Stimulated activated effector memory CD8-positive, alpha-beta T cell treated with anti-CD3 and anti-CD28 coated beads, Interleukin-12 subunit alpha, Interleukin-12 subunit beta, amount 100 ng/mL, for 72 hours (primary cell): ENCODE measurements at regions not wholly inside any gene's neighbourhood (a gene's known extent, or its start where the extent isn't known, plus 50 kb on each side); places are given as distances from the start of the nearest gene placed in this dataset.

Experiments
- ATAC-seq: fragments of 150-1000 bp; cut with Tn5 transposase; 2 replicates; pipeline ENCODE4 v1.10.0; 2021
- DNase-seq, 2 donors: peaks; one replicate each; pipeline ENCODE4 v3.0.0; 2021 to 2022; ENCODE audit warnings: low spot score in 2 of 2
- H3K27ac Mint-ChIP-seq: one replicate; pipeline ENCODE4 v1.8.0; 2022; ENCODE audit warnings: mild to moderate bottlenecking, mixed read lengths
- H3K36me3 Mint-ChIP-seq: one replicate; pipeline ENCODE4 v1.8.0; 2022; ENCODE audit warnings: mild to moderate bottlenecking, mixed read lengths
- H3K4me1 Mint-ChIP-seq: one replicate; pipeline ENCODE4 v1.8.0; 2022; ENCODE audit warnings: mixed read lengths
- H3K4me3 Mint-ChIP-seq: one replicate; pipeline ENCODE4 v1.8.0; 2022; ENCODE audit warnings: mild to moderate bottlenecking, mixed read lengths
- H3K9me3 Mint-ChIP-seq: one replicate; pipeline ENCODE4 v1.8.0; 2022; ENCODE audit warnings: mixed read lengths

DNA sequence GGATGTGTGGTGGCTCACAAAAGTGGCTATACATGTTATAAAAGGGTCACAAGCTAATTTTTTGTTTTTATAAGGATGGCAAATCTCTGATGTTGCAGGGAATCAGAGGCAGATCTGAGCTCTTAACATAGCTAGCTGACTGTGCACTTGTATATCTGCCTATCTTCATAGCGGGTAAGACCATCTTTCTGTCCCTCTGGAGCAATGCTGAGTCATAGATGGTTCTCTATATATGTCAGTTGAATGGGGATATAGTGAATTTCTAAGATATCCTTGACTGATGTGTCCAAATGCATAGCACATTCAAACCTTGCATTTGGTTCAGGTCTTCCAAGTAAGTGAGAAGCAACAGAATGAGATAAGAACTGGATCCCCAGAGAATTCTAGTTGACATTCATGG is 272.6 kb upstream of the PROX1 start:
- no peak overlapping the region for H3K27ac Mint-ChIP-seq
- ATAC-seq: no peak
- H3K36me3 Mint-ChIP-seq: no peaks in the 10 kb centered on the region
- no peak overlapping the region for H3K4me3 Mint-ChIP-seq
- DNase-seq: no peak
- peaks cover 3% of the 10 kb centered on the region for H3K9me3 Mint-ChIP-seq
- no peaks in the 10 kb centered on the region for H3K4me1 Mint-ChIP-seq

DNA sequence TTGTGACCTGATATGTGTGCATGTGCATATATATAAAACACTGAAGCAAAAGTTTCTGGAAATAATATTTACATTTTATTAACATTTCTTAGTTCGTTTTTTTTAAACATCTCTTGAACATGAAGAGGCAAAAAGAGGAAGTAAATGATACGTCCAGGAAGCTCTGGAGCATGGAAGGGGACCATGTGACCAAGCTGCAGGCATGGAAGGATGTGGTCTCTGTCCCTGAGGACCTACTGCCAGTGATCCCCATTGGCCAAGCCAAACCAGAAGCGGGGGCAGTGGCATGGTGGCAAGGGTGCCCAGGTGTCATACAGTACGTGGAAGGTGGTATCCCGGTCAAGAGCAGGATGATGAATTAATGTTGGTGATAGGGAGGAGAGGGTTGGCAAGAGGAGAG is 268.3 kb upstream of the PROX1 start:
- ATAC-seq (no peak), DNase-seq (no peak)
- H3K27ac Mint-ChIP-seq: no peak overlapping the region
- peaks cover 12% of the 10 kb centered on the region for H3K9me3 Mint-ChIP-seq
- no peaks in the 10 kb centered on the region for H3K36me3 Mint-ChIP-seq
- H3K4me3 Mint-ChIP-seq: no peak overlapping the region
- no peaks in the 10 kb centered on the region for H3K4me1 Mint-ChIP-seq

DNA sequence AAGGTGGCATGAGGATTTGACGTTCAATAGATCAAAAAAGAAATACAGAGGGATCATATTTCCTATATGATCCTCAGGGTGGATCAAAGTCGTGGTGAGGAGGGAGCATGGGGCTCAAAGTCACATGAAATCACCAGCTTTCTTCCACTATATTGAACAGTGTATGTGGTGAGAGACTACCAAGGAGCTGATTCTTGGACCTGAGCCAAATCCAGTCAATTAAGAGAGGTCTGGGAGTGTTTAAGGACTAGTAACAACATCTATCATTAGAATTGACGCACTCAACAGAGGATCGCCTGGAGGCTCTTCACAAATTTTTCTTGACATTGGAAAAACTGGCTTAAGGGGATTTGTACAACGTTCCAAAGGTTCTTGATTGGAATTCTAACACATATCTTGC is 267.7 kb upstream of the PROX1 start:
- Mint-ChIP-seq H3K36me3 (no peaks in the 10 kb centered on the region), H3K9me3 (peaks cover 12% of the 10 kb centered on the region), H3K27ac (no peak overlapping the region), H3K4me1 (no peaks in the 10 kb centered on the region), H3K4me3 (no peak overlapping the region)
- no peak for DNase-seq
- no peak for ATAC-seq

DNA sequence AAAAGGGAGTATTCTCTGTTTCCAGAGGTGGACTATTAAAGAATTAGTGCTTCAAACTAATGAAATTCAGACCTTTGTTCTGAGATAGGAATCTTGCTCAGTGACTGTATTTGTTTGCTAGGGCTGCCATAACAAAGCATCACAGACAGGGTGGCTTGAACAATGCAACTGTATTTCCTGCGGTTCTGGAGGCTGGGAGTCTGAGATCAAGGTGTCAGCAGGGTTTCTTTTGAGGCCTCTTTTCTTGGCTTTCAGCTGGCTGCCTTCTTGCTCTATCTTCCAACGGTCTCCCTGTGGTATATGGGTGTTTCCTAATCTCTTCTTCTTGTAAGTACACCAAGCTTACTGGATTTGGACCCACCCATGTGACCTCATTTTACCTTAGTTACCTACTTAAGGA is 264.6 kb upstream of the PROX1 start:
- H3K27ac Mint-ChIP-seq: no peak overlapping the region
- ATAC-seq: no peak
- no peak for DNase-seq
- no peak overlapping the region for H3K4me3 Mint-ChIP-seq
- H3K36me3 Mint-ChIP-seq: no peaks in the 10 kb centered on the region
- peaks cover 13% of the 10 kb centered on the region for H3K9me3 Mint-ChIP-seq
- no peaks in the 10 kb centered on the region for H3K4me1 Mint-ChIP-seq

DNA sequence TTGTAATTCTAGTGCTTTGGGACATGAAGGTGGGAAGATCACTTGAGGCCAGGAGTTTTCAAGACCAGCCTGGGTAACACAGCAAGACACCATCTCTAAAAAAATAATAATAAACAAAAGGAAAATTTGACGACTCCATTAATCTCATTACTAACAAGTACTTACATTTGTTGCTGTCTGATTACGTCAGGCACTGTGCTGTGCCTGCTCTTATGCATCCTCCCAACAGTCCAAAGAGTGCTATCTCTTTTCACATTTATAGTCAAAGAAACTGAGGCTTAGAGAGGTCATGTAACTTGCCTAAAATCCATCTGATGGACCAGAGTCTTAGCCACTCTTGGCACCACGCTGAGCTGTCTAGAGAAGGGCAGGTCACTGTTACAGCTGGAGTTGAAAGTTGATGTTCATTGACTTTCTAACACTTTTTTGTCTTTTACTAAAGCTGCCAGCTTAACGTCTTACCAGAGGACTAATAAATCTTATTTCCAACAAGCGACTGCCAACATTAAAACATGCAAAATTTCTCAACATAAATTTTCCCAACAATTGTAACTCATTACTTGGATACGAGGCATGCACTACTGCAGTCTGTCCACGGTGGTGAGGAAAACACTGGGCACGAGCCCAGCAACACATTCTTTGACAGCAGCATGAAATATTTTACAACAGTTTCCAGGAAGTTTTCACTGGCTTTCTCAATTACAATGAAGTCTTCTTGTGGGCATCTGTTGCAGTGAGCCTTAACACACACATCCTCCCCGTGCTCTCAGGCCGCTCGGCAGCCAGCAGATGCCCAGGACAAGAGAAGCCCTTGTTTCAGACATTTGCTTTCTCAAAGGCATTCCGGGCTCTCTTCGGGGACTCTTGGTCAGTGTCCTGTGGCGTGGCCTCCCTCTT is 262.9 kb upstream of the PROX1 start:
- H3K4me3 Mint-ChIP-seq: no peak overlapping the region
- H3K27ac Mint-ChIP-seq: no peak overlapping the region
- H3K4me1 Mint-ChIP-seq: no peaks in the 10 kb centered on the region
- ATAC-seq (no peak), DNase-seq (no peak)
- H3K36me3 Mint-ChIP-seq: no peaks in the 10 kb centered on the region
- H3K9me3 Mint-ChIP-seq: peaks cover 13% of the 10 kb centered on the region

DNA sequence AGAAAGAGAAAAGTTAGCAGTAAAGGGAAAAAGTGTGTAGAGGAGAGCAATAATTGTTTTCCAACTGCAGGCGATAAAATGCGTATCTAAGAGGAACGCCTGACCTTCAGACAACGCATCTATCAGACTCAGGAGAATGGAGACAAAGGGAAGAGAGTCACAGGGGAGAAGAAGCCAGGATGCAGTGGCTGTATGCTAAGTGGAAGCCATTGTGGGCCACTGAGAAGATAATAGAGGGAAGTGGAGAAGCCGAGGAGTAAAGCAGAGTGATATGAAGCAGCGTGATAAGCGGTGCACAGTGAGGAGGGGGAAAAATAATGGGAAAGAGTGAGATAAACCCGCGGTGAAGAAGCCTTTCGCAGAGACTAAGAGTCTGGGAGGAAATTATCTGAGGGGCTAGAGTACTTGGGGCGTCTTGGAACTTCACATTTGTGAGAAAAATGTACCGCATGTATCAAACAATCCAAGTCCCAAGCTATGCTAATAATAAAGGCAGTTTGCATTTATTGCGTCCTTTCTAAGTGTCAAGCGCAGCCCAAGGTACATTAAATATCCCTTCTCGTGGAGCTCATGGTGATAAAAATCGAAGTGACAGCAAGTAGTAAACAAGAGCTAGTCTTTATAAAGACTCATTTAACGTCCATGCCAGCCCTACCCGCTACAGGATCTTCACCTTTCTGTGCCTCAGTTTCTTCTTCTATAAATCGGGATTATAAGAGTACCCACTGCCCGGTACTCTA is 259.8 kb upstream of the PROX1 start:
- DNase-seq: no peak
- H3K27ac Mint-ChIP-seq: no peak overlapping the region
- ATAC-seq: no peak
- H3K36me3 Mint-ChIP-seq: no peaks in the 10 kb centered on the region
- H3K4me1 Mint-ChIP-seq: no peaks in the 10 kb centered on the region
- H3K9me3 Mint-ChIP-seq: peaks cover 4% of the 10 kb centered on the region
- H3K4me3 Mint-ChIP-seq: no peak overlapping the region

DNA sequence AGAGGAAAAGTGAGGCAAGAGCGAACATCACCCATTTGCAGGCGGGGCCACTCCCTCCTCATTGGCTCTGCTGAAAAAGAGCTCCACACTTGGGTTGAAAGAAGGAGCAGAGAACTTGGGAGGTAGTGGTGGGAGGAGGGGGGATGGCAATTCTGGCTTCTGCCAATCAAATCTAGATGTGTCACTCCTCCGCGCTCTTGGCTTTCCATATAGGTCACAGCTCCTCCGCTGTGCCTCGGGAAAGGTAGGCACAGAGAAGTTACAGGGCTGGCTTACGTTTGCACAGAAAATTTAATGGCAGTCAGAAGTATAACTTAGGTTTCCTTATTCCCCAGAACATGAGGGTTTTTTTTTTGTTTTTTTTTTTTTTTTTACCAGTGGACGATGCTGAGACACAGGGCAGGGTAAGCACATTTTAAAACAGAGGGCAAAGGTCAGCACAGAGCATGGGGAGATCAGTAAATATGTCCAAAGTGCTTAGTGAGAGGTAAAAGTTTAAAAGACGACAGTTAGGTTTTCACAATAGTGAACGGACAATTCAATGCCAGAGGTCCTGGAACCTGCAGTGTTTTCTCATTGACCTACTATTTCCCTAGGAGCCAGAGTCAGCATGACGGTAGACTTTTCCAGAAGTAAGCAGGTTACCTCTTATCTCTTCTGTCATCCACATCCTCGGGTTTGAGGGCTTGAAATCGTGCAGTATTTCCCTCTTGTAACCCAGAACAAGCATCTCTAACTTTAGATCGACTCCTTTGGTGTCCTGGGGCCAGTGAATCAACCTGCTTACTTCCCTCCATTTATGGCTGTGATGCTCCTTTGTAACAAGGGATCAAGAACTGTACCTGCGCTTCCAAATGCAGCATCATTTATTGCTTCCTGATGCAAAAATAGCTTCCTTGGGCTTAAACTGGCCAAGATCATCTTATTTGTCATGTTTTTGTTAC is 258.9 kb upstream of the PROX1 start:
- H3K9me3 Mint-ChIP-seq: peaks cover 4% of the 10 kb centered on the region
- no peaks in the 10 kb centered on the region for H3K36me3 Mint-ChIP-seq
- no peak for ATAC-seq
- DNase-seq: no peak
- H3K27ac Mint-ChIP-seq: no peak overlapping the region
- no peaks in the 10 kb centered on the region for H3K4me1 Mint-ChIP-seq
- no peak overlapping the region for H3K4me3 Mint-ChIP-seq

DNA sequence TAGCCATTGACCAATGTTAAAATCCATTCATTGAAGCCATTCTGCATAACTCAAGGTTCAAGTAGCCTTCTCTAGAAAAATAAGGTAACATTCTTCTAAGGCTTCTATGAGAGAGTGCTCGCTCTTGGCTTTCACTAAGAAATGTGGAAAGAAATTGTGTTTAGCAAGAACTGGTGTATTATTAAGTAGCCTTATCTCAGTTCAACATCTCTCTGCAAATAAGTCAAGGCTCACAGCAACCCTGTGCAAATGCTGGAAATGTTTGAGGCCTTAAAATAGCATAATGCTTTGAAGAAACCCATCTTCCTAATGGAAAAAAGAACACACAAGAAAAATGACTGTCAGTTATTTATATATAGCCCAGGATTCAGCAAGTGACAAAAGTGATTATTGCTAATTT is 254.1 kb upstream of the PROX1 start:
- no peaks in the 10 kb centered on the region for H3K9me3 Mint-ChIP-seq

DNA sequence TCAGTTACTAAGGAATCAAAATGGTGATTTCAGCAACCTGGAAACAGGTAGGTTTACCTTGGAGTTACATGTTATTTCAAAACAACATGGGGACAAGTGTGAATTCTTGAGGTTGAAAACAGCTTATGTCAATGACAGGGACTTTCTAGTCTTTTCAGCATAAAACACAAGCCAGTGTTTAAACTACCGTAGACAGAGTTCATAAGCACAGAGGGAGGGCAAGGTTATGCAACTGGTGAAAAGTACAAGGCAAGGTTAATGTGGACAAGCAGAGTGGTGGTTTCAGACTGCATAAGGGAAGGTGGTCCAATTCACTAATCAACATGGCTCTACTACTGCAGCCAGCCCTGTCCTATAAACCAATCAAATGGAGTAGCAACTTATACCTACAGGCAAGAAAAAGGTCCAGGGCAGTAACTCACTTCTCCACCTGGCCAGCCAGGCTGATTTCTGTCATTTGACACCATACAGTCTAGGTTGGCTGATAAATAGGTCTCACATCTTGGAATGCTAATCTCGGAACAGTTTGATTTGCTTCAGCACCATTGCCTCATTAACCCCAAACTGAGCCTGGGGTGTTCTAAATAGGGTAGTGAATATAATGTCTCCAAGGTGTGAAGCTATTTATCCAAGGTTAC is 250.3 kb upstream of the PROX1 start:
- Mint-ChIP-seq H3K4me3 (no peak overlapping the region), H3K9me3 (no peaks in the 10 kb centered on the region), H3K4me1 (no peaks in the 10 kb centered on the region), H3K36me3 (no peaks in the 10 kb centered on the region), H3K27ac (no peak overlapping the region)
- ATAC-seq (no peak), DNase-seq (no peak)

More for the DNA sequence above, 254.1 kb upstream of the PROX1 start:
- no peak overlapping the region for H3K4me3 Mint-ChIP-seq
- ATAC-seq (no peak), DNase-seq (no peak)
- no peaks in the 10 kb centered on the region for H3K4me1 Mint-ChIP-seq
- H3K27ac Mint-ChIP-seq: no peak overlapping the region
- H3K36me3 Mint-ChIP-seq: no peaks in the 10 kb centered on the region

DNA sequence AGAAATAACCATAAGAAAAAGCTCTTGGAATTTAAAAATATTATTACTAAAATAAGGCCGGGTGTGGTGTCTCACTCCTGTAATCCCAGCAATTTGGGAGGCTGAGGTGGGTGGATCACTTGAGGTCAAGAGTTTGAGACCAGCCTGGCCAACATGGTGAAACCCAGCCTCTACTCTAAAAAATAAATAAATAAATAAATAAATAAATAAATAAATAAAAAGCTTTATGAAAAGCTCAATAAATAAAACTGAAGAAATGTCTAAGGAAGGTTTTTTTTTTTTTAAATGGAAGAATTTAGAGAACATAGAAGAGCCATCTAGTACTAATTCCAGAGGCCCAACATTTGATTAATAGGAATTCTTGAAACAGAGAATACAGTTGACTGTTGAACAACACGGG is 249.1 kb upstream of the PROX1 start:
- no peak for ATAC-seq
- Mint-ChIP-seq H3K27ac (no peak overlapping the region), H3K4me1 (no peaks in the 10 kb centered on the region), H3K9me3 (peaks cover 3% of the 10 kb centered on the region), H3K36me3 (no peaks in the 10 kb centered on the region), H3K4me3 (no peak overlapping the region)
- DNase-seq: no peak

DNA sequence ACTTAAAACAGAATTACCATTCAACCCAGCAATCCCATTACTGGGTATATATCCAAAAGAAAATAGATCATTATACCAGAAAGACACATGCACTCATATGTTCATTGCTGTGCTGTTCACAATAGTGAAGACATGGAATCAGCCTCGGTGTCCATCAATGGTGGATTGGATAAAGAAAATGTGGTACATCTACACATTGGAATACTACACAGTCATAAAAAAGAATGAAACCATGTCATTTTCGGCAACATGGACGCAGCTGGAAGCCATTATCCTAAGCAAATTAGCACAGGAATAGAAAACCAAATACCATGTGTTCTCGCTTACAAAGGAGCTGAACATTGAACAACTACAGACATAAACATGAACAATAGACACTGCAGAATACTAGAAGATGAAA is 244.8 kb upstream of the PROX1 start:
- no peak for DNase-seq
- Mint-ChIP-seq H3K4me1 (no peaks in the 10 kb centered on the region), H3K9me3 (peaks cover 3% of the 10 kb centered on the region)

DNA sequence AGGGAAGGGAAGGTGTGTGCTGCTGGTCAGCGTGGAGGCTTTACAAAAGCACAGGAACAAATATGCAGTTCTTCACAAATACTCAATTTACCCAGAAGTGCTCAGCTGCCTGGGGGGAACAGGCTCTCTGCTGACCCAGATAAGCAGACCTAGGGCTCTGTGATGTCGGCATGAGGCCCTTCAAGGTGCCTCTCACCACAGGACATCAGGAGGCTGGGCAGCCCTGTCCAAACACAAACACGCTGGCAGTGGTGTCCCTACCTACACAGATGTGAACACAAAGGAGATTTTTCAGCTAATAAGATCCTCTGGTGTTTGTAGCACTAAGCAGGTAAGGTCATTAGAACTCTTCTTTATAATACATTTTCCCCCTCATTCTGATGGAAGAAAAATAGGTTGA is 243.0 kb upstream of the PROX1 start:
- no peak for DNase-seq
- no peak overlapping the region for H3K4me3 Mint-ChIP-seq
- H3K27ac Mint-ChIP-seq: no peak overlapping the region

More for the DNA sequence above, 244.8 kb upstream of the PROX1 start:
- no peak for ATAC-seq
- Mint-ChIP-seq H3K4me3 (no peak overlapping the region), H3K27ac (no peak overlapping the region), H3K36me3 (no peaks in the 10 kb centered on the region)

DNA sequence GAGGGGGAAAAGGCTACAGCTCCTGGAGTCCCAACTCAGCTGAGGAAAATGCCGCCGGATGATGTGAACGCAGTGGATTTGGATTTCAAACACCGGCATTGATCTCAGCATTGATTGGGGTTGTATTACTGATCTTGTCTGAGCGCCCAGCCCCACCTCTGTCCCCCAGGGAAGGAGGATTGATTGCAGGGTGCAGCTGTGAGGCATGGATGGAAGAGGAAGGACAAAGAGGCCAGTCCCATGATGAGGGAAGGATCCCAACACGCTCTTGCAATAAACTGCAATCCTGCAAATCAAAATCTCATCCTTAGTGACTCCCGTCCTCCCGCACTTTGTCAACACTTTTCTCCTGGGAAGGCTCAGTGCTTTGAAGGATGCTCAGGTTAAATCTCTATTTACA is 242.3 kb upstream of the PROX1 start:
- Mint-ChIP-seq H3K4me3 (no peak overlapping the region), H3K36me3 (no peaks in the 10 kb centered on the region), H3K4me1 (no peaks in the 10 kb centered on the region), H3K9me3 (peaks cover 3% of the 10 kb centered on the region), H3K27ac (no peak overlapping the region)
- no peak for DNase-seq
- ATAC-seq: no peak

More for the DNA sequence above, 243.0 kb upstream of the PROX1 start:
- ATAC-seq: no peak
- Mint-ChIP-seq H3K4me1 (no peaks in the 10 kb centered on the region), H3K9me3 (peaks cover 3% of the 10 kb centered on the region), H3K36me3 (no peaks in the 10 kb centered on the region)

DNA sequence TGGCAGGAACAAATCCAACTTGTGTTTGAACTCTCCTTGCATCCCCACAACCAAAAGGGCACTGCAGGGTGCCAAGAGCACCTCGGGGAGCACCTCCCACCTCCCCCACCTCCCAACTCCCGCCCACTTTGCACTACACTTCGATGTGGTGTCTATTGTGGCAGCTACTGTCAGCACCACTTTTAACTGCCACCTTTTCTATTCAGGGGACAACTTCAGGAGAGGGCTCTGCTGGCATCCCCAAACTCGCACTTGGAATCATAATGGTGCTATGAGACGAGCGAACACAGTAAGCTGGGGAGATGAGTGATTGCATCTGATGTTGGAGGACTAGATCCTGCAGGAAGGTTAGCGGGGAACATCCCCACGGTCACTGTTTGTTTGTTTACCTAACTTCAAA is 238.2 kb upstream of the PROX1 start:
- no peak overlapping the region for H3K27ac Mint-ChIP-seq
- no peaks in the 10 kb centered on the region for H3K4me1 Mint-ChIP-seq
- no peaks in the 10 kb centered on the region for H3K36me3 Mint-ChIP-seq
- H3K9me3 Mint-ChIP-seq: no peaks in the 10 kb centered on the region
- ATAC-seq: no peak
- DNase-seq: no peak
- no peak overlapping the region for H3K4me3 Mint-ChIP-seq
